Nephron (organoid): ENCODE measurements at regions not wholly inside any gene's neighbourhood (a gene's known extent, or its start where the extent isn't known, plus 50 kb on each side); places are given as distances from the start of the nearest gene placed in this dataset.

Experiments used
- H3K27ac Mint-ChIP-seq, 3 experiments: 2 replicates each; pipeline ENCODE4 v1.8.0; 2020; ENCODE audit warnings: mixed read lengths in 3 of 3, mild to moderate bottlenecking in 2 of 3, moderate library complexity in 1 of 3
- H3K27me3 Mint-ChIP-seq: 2 replicates; pipeline ENCODE4 v1.8.0; 2021; ENCODE audit warnings: low read depth, mild to moderate bottlenecking, moderate library complexity, mixed read lengths
- H3K36me3 Mint-ChIP-seq: 2 replicates; pipeline ENCODE4 v1.8.0; 2020; ENCODE audit warnings: low read depth, mixed read lengths
- H3K4me1 Mint-ChIP-seq: 2 replicates; pipeline ENCODE4 v1.8.0; 2020; ENCODE audit warnings: mixed read lengths
- H3K4me3 Mint-ChIP-seq, 3 experiments: 2 replicates each; pipeline ENCODE4 v1.8.0; 2020; ENCODE audit warnings: mild to moderate bottlenecking in 3 of 3, mixed read lengths in 3 of 3, moderate library complexity in 2 of 3
- H3K9me3 Mint-ChIP-seq: 2 replicates; pipeline ENCODE4 v1.8.0; 2020; ENCODE audit warnings: mixed read lengths
- CTCF ChIP-seq, 3 experiments: fragments of 200-600 bp; sonication (generic); IDR thresholded peaks; one replicate each; pipeline ENCODE4 v1.5.0; 2021; ENCODE audit warnings: antibody characterized with exemption in 3 of 3; ENCODE audit not compliant: unreplicated experiment in 3 of 3

GRCh38 chr12:22799503-22799902, 174.5 kb downstream of the ETNK1 start:
- TF ChIP-seq CTCF (IDR thresholded peaks at IDR 0.05; ENCODE audit: unreplicated experiment in 3 of 3): no peak
- Mint-ChIP-seq H3K4me1 (peaks cover 14% of the 10 kb centered on the region), H3K36me3 (no peaks in the 10 kb centered on the region), H3K4me3 (no peak overlapping the region), H3K9me3 (no peaks in the 10 kb centered on the region), H3K27me3 (no peaks in the 10 kb centered on the region), H3K27ac (no peak overlapping the region)

- Mint-ChIP-seq H3K36me3 (no peaks in the 10 kb centered on the region), H3K27ac (no peak overlapping the region), H3K9me3 (no peaks in the 10 kb centered on the region), H3K4me1 (peaks cover 14% of the 10 kb centered on the region), H3K4me3 (no peak overlapping the region), H3K27me3 (no peaks in the 10 kb centered on the region)
- no peak for TF ChIP-seq CTCF (IDR thresholded peaks at IDR 0.05; ENCODE audit: unreplicated experiment in 3 of 3)
Observed at GRCh38 chr12:22800332-22800731, 175.4 kb downstream of the ETNK1 start.

- H3K4me1 Mint-ChIP-seq: peaks cover 5% of the 10 kb centered on the region
- no peaks in the 10 kb centered on the region for H3K36me3 Mint-ChIP-seq
- TF ChIP-seq CTCF (IDR thresholded peaks at IDR 0.05; ENCODE audit: unreplicated experiment in 3 of 3): no peak
- H3K27ac Mint-ChIP-seq: no peak overlapping the region
- H3K27me3 Mint-ChIP-seq: no peaks in the 10 kb centered on the region
- no peaks in the 10 kb centered on the region for H3K9me3 Mint-ChIP-seq
- H3K4me3 Mint-ChIP-seq: no peak overlapping the region
Observed at GRCh38 chr12:22802883-22803630, 178.1 kb downstream of the ETNK1 start.

GRCh38 chr12:22803725-22804124, 178.8 kb downstream of the ETNK1 start:
- H3K4me3 Mint-ChIP-seq: no peak overlapping the region
- no peak overlapping the region for H3K27ac Mint-ChIP-seq
- TF ChIP-seq CTCF (IDR thresholded peaks at IDR 0.05; ENCODE audit: unreplicated experiment in 3 of 3): no peak
- H3K9me3 Mint-ChIP-seq: no peaks in the 10 kb centered on the region
- H3K4me1 Mint-ChIP-seq: no peaks in the 10 kb centered on the region
- no peaks in the 10 kb centered on the region for H3K27me3 Mint-ChIP-seq
- H3K36me3 Mint-ChIP-seq: no peaks in the 10 kb centered on the region

- peaks cover 9% of the 10 kb centered on the region for H3K4me1 Mint-ChIP-seq
- H3K36me3 Mint-ChIP-seq: no peaks in the 10 kb centered on the region
- no peak for TF ChIP-seq CTCF (IDR thresholded peaks at IDR 0.05; ENCODE audit: unreplicated experiment in 3 of 3)
- no peaks in the 10 kb centered on the region for H3K27me3 Mint-ChIP-seq
- no peaks in the 10 kb centered on the region for H3K9me3 Mint-ChIP-seq
- no peak overlapping the region for H3K27ac Mint-ChIP-seq
- no peak overlapping the region for H3K4me3 Mint-ChIP-seq
Observed at GRCh38 chr12:22808860-22809259, 183.9 kb downstream of the ETNK1 start.

- no peak for TF ChIP-seq CTCF (IDR thresholded peaks at IDR 0.05; ENCODE audit: unreplicated experiment in 3 of 3)
- Mint-ChIP-seq H3K4me1 (peaks cover 9% of the 10 kb centered on the region), H3K36me3 (no peaks in the 10 kb centered on the region), H3K27me3 (no peaks in the 10 kb centered on the region), H3K4me3 (no peak overlapping the region), H3K27ac (peak overlapping the region in 1 of 3 experiments; percentile 14), H3K9me3 (no peaks in the 10 kb centered on the region)
Observed at GRCh38 chr12:22810036-22810435, 185.1 kb downstream of the ETNK1 start.
